Esophagus squamous epithelium (tissue), 4 donors: ENCODE measurements at regions not wholly inside any gene's neighbourhood (a gene's known extent, or its start where the extent isn't known, plus 50 kb on each side); places are given as distances from the start of the nearest gene placed in this dataset.

ENCODE experiments used
- POLR2A ChIP-seq, 4 donors: fragments of 450-650 bp; IDR thresholded peaks; one replicate each; pipeline ENCODE4 v1.6.1; 2017; ENCODE audit warnings: antibody characterized with exemption in 4 of 4, mild to moderate bottlenecking in 4 of 4, moderate library complexity in 3 of 4
- TF ChIP-seq, protein P1 (sequence below), 6 experiments: fragments of 450-650 bp in 4 of 6; fragments of 200-600 bp in 2 of 6; sonication (generic) in 2 of 6; IDR thresholded peaks; one replicate each; pipeline ENCODE4 v1.5.1; 2016 to 2019; ENCODE audit warnings: antibody characterized with exemption in 6 of 6, mild to moderate bottlenecking in 4 of 6, moderate library complexity in 4 of 6

DNA sequence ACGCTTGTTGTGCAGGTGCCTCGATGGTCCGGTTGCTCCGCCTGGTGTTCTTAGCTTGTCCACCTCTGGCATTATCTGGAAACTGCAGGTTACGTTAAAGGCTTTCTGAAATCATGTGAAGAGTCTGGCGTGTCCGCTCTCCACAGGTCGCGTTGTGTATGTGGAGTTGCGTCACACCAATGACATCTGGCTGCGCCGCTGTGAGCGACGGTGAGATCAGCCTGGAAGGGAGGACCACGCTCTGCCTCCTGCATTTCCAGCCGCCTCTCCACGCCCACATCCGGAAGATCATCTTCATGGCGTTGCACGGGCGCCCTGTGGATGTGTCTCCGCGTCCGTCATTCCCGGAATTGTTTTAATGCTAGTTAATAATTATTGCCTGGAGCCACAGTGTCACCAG is 50.6 kb upstream of the GALNT9 start:
- TF ChIP-seq, protein P1, sequence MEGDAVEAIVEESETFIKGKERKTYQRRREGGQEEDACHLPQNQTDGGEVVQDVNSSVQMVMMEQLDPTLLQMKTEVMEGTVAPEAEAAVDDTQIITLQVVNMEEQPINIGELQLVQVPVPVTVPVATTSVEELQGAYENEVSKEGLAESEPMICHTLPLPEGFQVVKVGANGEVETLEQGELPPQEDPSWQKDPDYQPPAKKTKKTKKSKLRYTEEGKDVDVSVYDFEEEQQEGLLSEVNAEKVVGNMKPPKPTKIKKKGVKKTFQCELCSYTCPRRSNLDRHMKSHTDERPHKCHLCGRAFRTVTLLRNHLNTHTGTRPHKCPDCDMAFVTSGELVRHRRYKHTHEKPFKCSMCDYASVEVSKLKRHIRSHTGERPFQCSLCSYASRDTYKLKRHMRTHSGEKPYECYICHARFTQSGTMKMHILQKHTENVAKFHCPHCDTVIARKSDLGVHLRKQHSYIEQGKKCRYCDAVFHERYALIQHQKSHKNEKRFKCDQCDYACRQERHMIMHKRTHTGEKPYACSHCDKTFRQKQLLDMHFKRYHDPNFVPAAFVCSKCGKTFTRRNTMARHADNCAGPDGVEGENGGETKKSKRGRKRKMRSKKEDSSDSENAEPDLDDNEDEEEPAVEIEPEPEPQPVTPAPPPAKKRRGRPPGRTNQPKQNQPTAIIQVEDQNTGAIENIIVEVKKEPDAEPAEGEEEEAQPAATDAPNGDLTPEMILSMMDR (IDR thresholded peaks at IDR 0.05), result no peak
- no peak for TF ChIP-seq POLR2A (IDR thresholded peaks at IDR 0.05)
